ENCODE measurements at regions not wholly inside any gene's neighbourhood (a gene's known extent, or its start where the extent isn't known, plus 50 kb on each side); places are given as distances from the start of the nearest gene placed in this dataset.

DNA sequence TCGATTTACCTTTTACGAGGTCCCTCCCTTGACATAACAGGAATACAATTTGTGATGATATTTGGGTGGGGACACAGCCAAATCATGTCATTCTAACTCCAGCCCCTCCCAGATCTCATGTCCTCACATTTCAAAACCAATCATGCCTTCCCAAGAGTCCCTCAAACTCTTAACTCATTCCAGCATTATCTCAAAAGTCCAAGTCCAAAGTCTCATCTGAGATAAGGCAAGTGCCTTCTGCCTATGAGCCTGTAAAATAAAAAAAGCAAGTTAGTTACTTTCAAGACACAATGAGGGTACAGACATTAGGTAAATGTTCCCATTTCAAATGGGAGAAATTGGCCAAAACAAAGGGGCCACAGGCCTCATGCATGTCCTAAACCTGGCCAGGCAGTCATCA, 381.1 kb downstream of the PIK3C3 start:
- TF ChIP-seq GABPA (IDR thresholded peaks at IDR 0.05; ENCODE audit: low read depth): no peak
- no peak for TF ChIP-seq FOXJ3 (CRISPR knock-in tag; IDR thresholded peaks at IDR 0.05)
- TF ChIP-seq SMC3 (IDR thresholded peaks at IDR 0.05; ENCODE audit: low read depth, low read length): no peak
- no peak for TF ChIP-seq NFIC (IDR thresholded peaks at IDR 0.05; ENCODE audit: borderline replicate concordance)
- TF ChIP-seq, protein P1, sequence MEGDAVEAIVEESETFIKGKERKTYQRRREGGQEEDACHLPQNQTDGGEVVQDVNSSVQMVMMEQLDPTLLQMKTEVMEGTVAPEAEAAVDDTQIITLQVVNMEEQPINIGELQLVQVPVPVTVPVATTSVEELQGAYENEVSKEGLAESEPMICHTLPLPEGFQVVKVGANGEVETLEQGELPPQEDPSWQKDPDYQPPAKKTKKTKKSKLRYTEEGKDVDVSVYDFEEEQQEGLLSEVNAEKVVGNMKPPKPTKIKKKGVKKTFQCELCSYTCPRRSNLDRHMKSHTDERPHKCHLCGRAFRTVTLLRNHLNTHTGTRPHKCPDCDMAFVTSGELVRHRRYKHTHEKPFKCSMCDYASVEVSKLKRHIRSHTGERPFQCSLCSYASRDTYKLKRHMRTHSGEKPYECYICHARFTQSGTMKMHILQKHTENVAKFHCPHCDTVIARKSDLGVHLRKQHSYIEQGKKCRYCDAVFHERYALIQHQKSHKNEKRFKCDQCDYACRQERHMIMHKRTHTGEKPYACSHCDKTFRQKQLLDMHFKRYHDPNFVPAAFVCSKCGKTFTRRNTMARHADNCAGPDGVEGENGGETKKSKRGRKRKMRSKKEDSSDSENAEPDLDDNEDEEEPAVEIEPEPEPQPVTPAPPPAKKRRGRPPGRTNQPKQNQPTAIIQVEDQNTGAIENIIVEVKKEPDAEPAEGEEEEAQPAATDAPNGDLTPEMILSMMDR (IDR thresholded peaks at IDR 0.05): no peak
- no peak for TF ChIP-seq TCF12 (IDR thresholded peaks at IDR 0.05)
- no peak for TF ChIP-seq NRF1 (IDR thresholded peaks at IDR 0.05; ENCODE audit: low read depth, low read length)
- no peak for TF ChIP-seq FOXM1 (IDR thresholded peaks at IDR 0.05; ENCODE audit: low read depth)
- no peak for TF ChIP-seq RCOR1 (IDR thresholded peaks at IDR 0.05; ENCODE audit: low read length)
